ENCODE measurements at regions not wholly inside any gene's neighbourhood (a gene's known extent, or its start where the extent isn't known, plus 50 kb on each side); places are given as distances from the start of the nearest gene placed in this dataset.

DNA sequence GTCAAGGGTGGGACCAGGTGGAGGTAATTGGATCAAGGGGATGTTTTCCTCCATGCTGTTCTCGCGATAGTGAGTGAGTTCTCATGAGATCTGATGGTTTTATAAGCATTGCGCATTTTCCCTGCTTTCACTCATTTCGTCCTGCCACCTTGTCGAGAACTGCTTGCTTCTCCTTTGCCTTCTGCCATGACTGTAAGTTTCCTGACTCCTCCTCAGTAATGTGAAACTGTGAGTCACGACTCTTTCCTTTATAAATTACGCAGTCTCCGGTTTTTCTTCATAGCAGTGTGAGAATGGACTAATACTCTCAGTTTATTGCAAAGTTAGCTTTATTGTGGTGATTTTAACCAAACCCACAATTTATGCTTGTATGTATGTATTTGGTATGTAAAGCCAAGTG is 878.5 kb upstream of the ANO3 start:
- DNase-seq (ENCODE audit: low read depth in 1 of 2, low spot score in 1 of 2) = no peak
- no peaks in the 10 kb centered on the region for H3K27me3 ChIP-seq (ENCODE audit: insufficient read depth, poor library complexity, severe bottlenecking)
- TF ChIP-seq POLR2AphosphoS5 (IDR thresholded peaks at IDR 0.05; ENCODE audit: low read depth) (no peak), GABPA (IDR thresholded peaks at IDR 0.05; ENCODE audit: low read depth) (no peak), SPI1 (IDR thresholded peaks at IDR 0.05; ENCODE audit: borderline replicate concordance, low read depth) (no peak)
- TF ChIP-seq, protein P1, sequence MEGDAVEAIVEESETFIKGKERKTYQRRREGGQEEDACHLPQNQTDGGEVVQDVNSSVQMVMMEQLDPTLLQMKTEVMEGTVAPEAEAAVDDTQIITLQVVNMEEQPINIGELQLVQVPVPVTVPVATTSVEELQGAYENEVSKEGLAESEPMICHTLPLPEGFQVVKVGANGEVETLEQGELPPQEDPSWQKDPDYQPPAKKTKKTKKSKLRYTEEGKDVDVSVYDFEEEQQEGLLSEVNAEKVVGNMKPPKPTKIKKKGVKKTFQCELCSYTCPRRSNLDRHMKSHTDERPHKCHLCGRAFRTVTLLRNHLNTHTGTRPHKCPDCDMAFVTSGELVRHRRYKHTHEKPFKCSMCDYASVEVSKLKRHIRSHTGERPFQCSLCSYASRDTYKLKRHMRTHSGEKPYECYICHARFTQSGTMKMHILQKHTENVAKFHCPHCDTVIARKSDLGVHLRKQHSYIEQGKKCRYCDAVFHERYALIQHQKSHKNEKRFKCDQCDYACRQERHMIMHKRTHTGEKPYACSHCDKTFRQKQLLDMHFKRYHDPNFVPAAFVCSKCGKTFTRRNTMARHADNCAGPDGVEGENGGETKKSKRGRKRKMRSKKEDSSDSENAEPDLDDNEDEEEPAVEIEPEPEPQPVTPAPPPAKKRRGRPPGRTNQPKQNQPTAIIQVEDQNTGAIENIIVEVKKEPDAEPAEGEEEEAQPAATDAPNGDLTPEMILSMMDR (IDR thresholded peaks at IDR 0.05; ENCODE audit: insufficient read depth, low read length) = no peak
- TF ChIP-seq, protein P2, sequence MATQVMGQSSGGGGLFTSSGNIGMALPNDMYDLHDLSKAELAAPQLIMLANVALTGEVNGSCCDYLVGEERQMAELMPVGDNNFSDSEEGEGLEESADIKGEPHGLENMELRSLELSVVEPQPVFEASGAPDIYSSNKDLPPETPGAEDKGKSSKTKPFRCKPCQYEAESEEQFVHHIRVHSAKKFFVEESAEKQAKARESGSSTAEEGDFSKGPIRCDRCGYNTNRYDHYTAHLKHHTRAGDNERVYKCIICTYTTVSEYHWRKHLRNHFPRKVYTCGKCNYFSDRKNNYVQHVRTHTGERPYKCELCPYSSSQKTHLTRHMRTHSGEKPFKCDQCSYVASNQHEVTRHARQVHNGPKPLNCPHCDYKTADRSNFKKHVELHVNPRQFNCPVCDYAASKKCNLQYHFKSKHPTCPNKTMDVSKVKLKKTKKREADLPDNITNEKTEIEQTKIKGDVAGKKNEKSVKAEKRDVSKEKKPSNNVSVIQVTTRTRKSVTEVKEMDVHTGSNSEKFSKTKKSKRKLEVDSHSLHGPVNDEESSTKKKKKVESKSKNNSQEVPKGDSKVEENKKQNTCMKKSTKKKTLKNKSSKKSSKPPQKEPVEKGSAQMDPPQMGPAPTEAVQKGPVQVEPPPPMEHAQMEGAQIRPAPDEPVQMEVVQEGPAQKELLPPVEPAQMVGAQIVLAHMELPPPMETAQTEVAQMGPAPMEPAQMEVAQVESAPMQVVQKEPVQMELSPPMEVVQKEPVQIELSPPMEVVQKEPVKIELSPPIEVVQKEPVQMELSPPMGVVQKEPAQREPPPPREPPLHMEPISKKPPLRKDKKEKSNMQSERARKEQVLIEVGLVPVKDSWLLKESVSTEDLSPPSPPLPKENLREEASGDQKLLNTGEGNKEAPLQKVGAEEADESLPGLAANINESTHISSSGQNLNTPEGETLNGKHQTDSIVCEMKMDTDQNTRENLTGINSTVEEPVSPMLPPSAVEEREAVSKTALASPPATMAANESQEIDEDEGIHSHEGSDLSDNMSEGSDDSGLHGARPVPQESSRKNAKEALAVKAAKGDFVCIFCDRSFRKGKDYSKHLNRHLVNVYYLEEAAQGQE (IDR thresholded peaks at IDR 0.05; ENCODE audit: insufficient replicate concordance, low read depth) = no peak
- H3K27ac ChIP-seq (replicated peaks) = no peak overlapping the region
- no peak overlapping the region for H3K4me3 ChIP-seq (replicated peaks; ENCODE audit: insufficient read depth, low read length)

DNA sequence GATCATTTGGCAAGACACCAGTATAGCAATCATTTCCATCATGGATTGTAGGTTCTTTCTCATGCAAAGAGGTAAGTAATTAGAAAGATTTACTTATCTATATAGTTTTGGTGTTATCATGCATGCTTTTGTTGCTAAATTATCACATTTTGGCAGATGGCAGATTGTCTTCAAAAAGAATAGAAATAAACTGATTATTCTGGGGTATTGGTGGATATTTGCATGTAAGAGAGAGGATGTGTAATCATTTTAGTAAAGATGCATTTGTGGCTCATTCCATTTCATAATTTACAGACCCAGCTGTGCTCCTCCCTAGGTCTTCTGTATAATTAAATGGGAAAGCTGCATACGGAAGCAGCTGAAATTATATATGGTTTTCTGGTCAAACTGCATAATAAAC is 875.7 kb upstream of the ANO3 start:
- no peak overlapping the region for H3K27ac ChIP-seq (replicated peaks)
- TF ChIP-seq POLR2AphosphoS5 (IDR thresholded peaks at IDR 0.05; ENCODE audit: low read depth) (no peak), SPI1 (IDR thresholded peaks at IDR 0.05; ENCODE audit: borderline replicate concordance, low read depth) (no peak), GABPA (IDR thresholded peaks at IDR 0.05; ENCODE audit: low read depth) (no peak)
- TF ChIP-seq, protein P1 (IDR thresholded peaks at IDR 0.05; ENCODE audit: insufficient read depth, low read length) = no peak
- TF ChIP-seq, protein P2 (IDR thresholded peaks at IDR 0.05; ENCODE audit: insufficient replicate concordance, low read depth) = no peak
- H3K4me3 ChIP-seq (replicated peaks; ENCODE audit: insufficient read depth, low read length) = no peak overlapping the region
- H3K27me3 ChIP-seq (ENCODE audit: insufficient read depth, poor library complexity, severe bottlenecking) = no peaks in the 10 kb centered on the region
- no peak for DNase-seq (ENCODE audit: low read depth in 1 of 2, low spot score in 1 of 2)

DNA sequence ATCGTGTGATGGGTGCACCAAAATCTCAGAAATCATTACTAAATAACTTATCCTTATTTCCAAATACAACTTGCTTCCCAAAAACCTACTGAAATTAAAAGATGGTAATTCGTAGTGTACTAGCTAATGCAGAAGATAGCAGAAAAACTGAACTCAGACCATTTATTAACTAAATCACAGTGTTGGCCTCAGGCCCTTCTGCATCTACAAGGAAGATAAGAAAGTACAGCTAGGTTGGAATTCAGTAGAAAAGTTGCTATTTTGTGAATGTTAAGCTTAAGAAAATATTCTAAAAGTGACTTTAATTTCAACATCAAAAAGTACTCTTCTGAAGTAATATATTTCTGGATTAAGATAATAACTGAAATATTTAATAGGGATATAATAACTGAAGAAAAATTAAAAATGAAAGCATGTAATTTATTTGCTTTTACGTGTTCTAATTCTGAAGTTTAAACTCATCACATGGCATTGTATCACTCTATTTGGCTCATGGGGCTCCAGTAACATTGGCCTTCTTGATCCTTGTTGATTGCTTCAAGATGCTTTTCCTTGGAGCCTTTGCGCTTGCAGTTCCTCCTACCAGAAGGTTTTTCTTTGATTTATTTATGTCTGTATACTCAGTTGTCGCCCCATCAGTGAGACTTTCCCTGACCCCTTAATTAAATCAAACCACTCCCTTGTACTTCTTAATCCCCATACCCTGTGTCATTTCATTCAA is 847.9 kb upstream of the ANO3 start:
- Histone ChIP-seq H3K27me3 (ENCODE audit: insufficient read depth, poor library complexity, severe bottlenecking) (no peaks in the 10 kb centered on the region), H3K27ac (replicated peaks) (no peak overlapping the region), H3K4me3 (replicated peaks; ENCODE audit: insufficient read depth, low read length) (no peak overlapping the region)
- TF ChIP-seq SPI1 (IDR thresholded peaks at IDR 0.05; ENCODE audit: borderline replicate concordance, low read depth) = no peak
- TF ChIP-seq POLR2AphosphoS5 (IDR thresholded peaks at IDR 0.05; ENCODE audit: low read depth) = no peak
- TF ChIP-seq, protein P1 (IDR thresholded peaks at IDR 0.05; ENCODE audit: insufficient read depth, low read length) = no peak
- TF ChIP-seq, protein P2 (IDR thresholded peaks at IDR 0.05; ENCODE audit: insufficient replicate concordance, low read depth) = no peak
- TF ChIP-seq GABPA (IDR thresholded peaks at IDR 0.05; ENCODE audit: low read depth) = no peak
- no peak for DNase-seq (ENCODE audit: low read depth in 1 of 2, low spot score in 1 of 2)
